ENCODE measurements at regions not wholly inside any gene's neighbourhood (a gene's known extent, or its start where the extent isn't known, plus 50 kb on each side); places are given as distances from the start of the nearest gene placed in this dataset.

GRCh38 chr1:72869873-72870272 is 587.5 kb upstream of the NEGR1 start:
- Mint-ChIP-seq H3K27me3 (ENCODE audit: insufficient read depth, unreplicated experiment) (no peaks in the 10 kb centered on the region), H3K9me3 (ENCODE audit: unreplicated experiment) (no peaks in the 10 kb centered on the region), H3K36me3 (ENCODE audit: insufficient read depth, unreplicated experiment) (no peaks in the 10 kb centered on the region), H3K27ac (ENCODE audit: unreplicated experiment) (no peak overlapping the region), H3K4me3 (ENCODE audit: unreplicated experiment) (no peak overlapping the region), H3K4me1 (ENCODE audit: low read depth, unreplicated experiment) (no peaks in the 10 kb centered on the region)
- TF ChIP-seq, protein P1, sequence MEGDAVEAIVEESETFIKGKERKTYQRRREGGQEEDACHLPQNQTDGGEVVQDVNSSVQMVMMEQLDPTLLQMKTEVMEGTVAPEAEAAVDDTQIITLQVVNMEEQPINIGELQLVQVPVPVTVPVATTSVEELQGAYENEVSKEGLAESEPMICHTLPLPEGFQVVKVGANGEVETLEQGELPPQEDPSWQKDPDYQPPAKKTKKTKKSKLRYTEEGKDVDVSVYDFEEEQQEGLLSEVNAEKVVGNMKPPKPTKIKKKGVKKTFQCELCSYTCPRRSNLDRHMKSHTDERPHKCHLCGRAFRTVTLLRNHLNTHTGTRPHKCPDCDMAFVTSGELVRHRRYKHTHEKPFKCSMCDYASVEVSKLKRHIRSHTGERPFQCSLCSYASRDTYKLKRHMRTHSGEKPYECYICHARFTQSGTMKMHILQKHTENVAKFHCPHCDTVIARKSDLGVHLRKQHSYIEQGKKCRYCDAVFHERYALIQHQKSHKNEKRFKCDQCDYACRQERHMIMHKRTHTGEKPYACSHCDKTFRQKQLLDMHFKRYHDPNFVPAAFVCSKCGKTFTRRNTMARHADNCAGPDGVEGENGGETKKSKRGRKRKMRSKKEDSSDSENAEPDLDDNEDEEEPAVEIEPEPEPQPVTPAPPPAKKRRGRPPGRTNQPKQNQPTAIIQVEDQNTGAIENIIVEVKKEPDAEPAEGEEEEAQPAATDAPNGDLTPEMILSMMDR (IDR thresholded peaks at IDR 0.05; ENCODE audit: insufficient read depth in 1 of 2, low read depth in 1 of 2, low read length in 1 of 2, severe bottlenecking in 1 of 2, unreplicated experiment in 1 of 2) = no peak
- Histone ChIP-seq H3K36me3 (ENCODE audit: control insufficient read depth, insufficient read depth, low read length) (no peaks in the 10 kb centered on the region), H3K9me3 (no peaks in the 10 kb centered on the region), H3K27me3 (replicated peaks; ENCODE audit: control insufficient read depth, insufficient read depth, low read length) (no peaks in the 10 kb centered on the region), H3K4me3 (ENCODE audit: low read depth, low read length) (no peak overlapping the region), H3K4me1 (no peaks in the 10 kb centered on the region)
- ChIA-PET POLR2A (no interaction called here), CTCF (no interaction called here)
- intact Hi-C loops (cut with micrococcal nuclease; ENCODE audit: unreplicated experiment) = no loop called here
- BruUV-seq (replicated peaks) = no TSS peak
- no peak for DNase-seq

- Mint-ChIP-seq H3K27me3 (ENCODE audit: insufficient read depth, unreplicated experiment) (no peaks in the 10 kb centered on the region), H3K4me1 (ENCODE audit: low read depth, unreplicated experiment) (no peaks in the 10 kb centered on the region), H3K4me3 (ENCODE audit: unreplicated experiment) (no peak overlapping the region), H3K9me3 (ENCODE audit: unreplicated experiment) (no peaks in the 10 kb centered on the region), H3K27ac (ENCODE audit: unreplicated experiment) (no peak overlapping the region), H3K36me3 (ENCODE audit: insufficient read depth, unreplicated experiment) (no peaks in the 10 kb centered on the region)
- Histone ChIP-seq H3K4me3 (ENCODE audit: low read depth, low read length) (no peak overlapping the region), H3K4me1 (no peaks in the 10 kb centered on the region), H3K27me3 (replicated peaks; ENCODE audit: control insufficient read depth, insufficient read depth, low read length) (no peaks in the 10 kb centered on the region), H3K36me3 (ENCODE audit: control insufficient read depth, insufficient read depth, low read length) (no peaks in the 10 kb centered on the region), H3K9me3 (no peaks in the 10 kb centered on the region)
- ChIA-PET POLR2A (no interaction called here), CTCF (no interaction called here)
- no peak for DNase-seq
- no TSS peak for BruUV-seq (replicated peaks)
- intact Hi-C loops (cut with micrococcal nuclease; ENCODE audit: unreplicated experiment) = no loop called here
- TF ChIP-seq, protein P1 (IDR thresholded peaks at IDR 0.05; ENCODE audit: insufficient read depth in 1 of 2, low read depth in 1 of 2, low read length in 1 of 2, severe bottlenecking in 1 of 2, unreplicated experiment in 1 of 2) = no peak
Measured at GRCh38 chr1:72869441-72869840, 587.1 kb upstream of the NEGR1 start.

DNA sequence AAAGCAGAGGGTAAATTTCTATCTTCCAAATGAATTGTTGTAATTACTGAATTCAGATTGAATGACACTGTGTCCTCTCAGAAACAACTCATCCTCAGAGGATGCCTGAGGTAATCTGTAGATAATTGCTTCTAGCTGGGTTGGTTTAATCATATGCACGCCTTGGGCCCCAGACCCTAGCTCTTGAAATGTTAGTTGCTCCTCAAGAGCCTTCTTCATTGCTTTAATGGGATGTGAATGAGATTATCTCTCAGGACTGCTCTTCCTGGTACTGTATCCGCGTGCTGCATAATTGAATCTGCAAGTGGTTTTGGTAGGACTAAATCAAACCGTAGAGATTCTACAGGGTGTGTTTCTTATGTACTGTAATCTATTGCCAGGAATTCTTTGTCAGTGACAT is 569.3 kb upstream of the NEGR1 start:
- H3K27me3 Mint-ChIP-seq (ENCODE audit: insufficient read depth, unreplicated experiment) = no peaks in the 10 kb centered on the region
- H3K36me3 ChIP-seq (ENCODE audit: control insufficient read depth, insufficient read depth, low read length) = no peaks in the 10 kb centered on the region
- H3K4me3 Mint-ChIP-seq (ENCODE audit: unreplicated experiment) = no peak overlapping the region
- H3K4me1 Mint-ChIP-seq (ENCODE audit: low read depth, unreplicated experiment) = no peaks in the 10 kb centered on the region
- H3K9me3 ChIP-seq = no peaks in the 10 kb centered on the region
- H3K27me3 ChIP-seq (replicated peaks; ENCODE audit: control insufficient read depth, insufficient read depth, low read length) = no peaks in the 10 kb centered on the region
- H3K36me3 Mint-ChIP-seq (ENCODE audit: insufficient read depth, unreplicated experiment) = no peaks in the 10 kb centered on the region
- DNase-seq = no peak
- H3K9me3 Mint-ChIP-seq (ENCODE audit: unreplicated experiment) = no peaks in the 10 kb centered on the region
- no peak overlapping the region for H3K4me3 ChIP-seq (ENCODE audit: low read depth, low read length)
- H3K4me1 ChIP-seq = no peaks in the 10 kb centered on the region
- intact Hi-C loops (cut with micrococcal nuclease; ENCODE audit: unreplicated experiment) = no loop called here
- BruUV-seq (replicated peaks) = no TSS peak
- POLR2A ChIA-PET = no interaction called here
- no peak overlapping the region for H3K27ac Mint-ChIP-seq (ENCODE audit: unreplicated experiment)
- CTCF ChIA-PET = no interaction called here
- TF ChIP-seq, protein P1 (IDR thresholded peaks at IDR 0.05; ENCODE audit: insufficient read depth in 1 of 2, low read depth in 1 of 2, low read length in 1 of 2, severe bottlenecking in 1 of 2, unreplicated experiment in 1 of 2) = no peak
